ENCODE measurements at regions not wholly inside any gene's neighbourhood (a gene's known extent, or its start where the extent isn't known, plus 50 kb on each side); places are given as distances from the start of the nearest gene placed in this dataset.
"Not testable (repeated sequence)": the region's sequence is repeated elsewhere in the genome, so short reads cannot be mapped to it uniquely, and the experiment has no call there.

GRCh38 chr12:65673156-65673690 is 151.1 kb upstream of the HMGA2 start:
- no peak overlapping the region for H3K4me3 ChIP-seq (ENCODE audit: low read depth, low read length)
- TF ChIP-seq CTCF (IDR thresholded peaks at IDR 0.05; ENCODE audit: insufficient read depth, low read depth, low read length), result no peak
- DNase-seq (ENCODE audit: low read depth), result no peak

GRCh38 chr12:65673732-65674131 is 150.6 kb upstream of the HMGA2 start:
- H3K4me3 ChIP-seq (ENCODE audit: low read depth, low read length), result no peak overlapping the region
- peak; percentile 31 for TF ChIP-seq CTCF (IDR thresholded peaks at IDR 0.05; ENCODE audit: insufficient read depth, low read depth, low read length)
- peak; percentile 63 for DNase-seq (ENCODE audit: low read depth)

GRCh38 chr12:65675141-65675621 is 149.1 kb upstream of the HMGA2 start:
- no peak overlapping the region for H3K4me3 ChIP-seq (ENCODE audit: low read depth, low read length)
- peak; percentile 89 for DNase-seq (ENCODE audit: low read depth)
- TF ChIP-seq CTCF (IDR thresholded peaks at IDR 0.05; ENCODE audit: insufficient read depth, low read depth, low read length), result no peak

GRCh38 chr12:65678172-65678571 is 146.1 kb upstream of the HMGA2 start:
- DNase-seq (ENCODE audit: low read depth); H3K4me3 ChIP-seq (ENCODE audit: low read depth, low read length): not testable (repeated sequence)

GRCh38 chr12:65681226-65681625 is 143.1 kb upstream of the HMGA2 start:
- TF ChIP-seq CTCF (IDR thresholded peaks at IDR 0.05; ENCODE audit: insufficient read depth, low read depth, low read length), result no peak
- DNase-seq (ENCODE audit: low read depth), result peak; percentile 34
- no peak overlapping the region for H3K4me3 ChIP-seq (ENCODE audit: low read depth, low read length)

GRCh38 chr12:65682112-65682511 is 142.2 kb upstream of the HMGA2 start:
- no peak overlapping the region for H3K4me3 ChIP-seq (ENCODE audit: low read depth, low read length)
- TF ChIP-seq CTCF (IDR thresholded peaks at IDR 0.05; ENCODE audit: insufficient read depth, low read depth, low read length), result no peak
- no peak for DNase-seq (ENCODE audit: low read depth)

GRCh38 chr12:65684906-65685305 is 139.4 kb upstream of the HMGA2 start:
- DNase-seq (ENCODE audit: low read depth), result no peak
- no peak for TF ChIP-seq CTCF (IDR thresholded peaks at IDR 0.05; ENCODE audit: insufficient read depth, low read depth, low read length)
- no peak overlapping the region for H3K4me3 ChIP-seq (ENCODE audit: low read depth, low read length)
